GM19438 (cell line): ENCODE measurements at regions not wholly inside any gene's neighbourhood (a gene's known extent, or its start where the extent isn't known, plus 50 kb on each side); places are given as distances from the start of the nearest gene placed in this dataset.
A peak's percentile ranks its signal among the peaks of the same experiment; 100 is the strongest.
"Not testable (repeated sequence)": the region's sequence is repeated elsewhere in the genome, so short reads cannot be mapped to it uniquely, and the experiment has no call there.

ENCODE experiments used
- ATAC-seq: cut with Tn5 transposase; IDR thresholded peaks from one replicate; pipeline ENCODE4 v1.9.1; 2021; ENCODE audit warnings: low read depth; ENCODE audit not compliant: unreplicated experiment

DNA sequence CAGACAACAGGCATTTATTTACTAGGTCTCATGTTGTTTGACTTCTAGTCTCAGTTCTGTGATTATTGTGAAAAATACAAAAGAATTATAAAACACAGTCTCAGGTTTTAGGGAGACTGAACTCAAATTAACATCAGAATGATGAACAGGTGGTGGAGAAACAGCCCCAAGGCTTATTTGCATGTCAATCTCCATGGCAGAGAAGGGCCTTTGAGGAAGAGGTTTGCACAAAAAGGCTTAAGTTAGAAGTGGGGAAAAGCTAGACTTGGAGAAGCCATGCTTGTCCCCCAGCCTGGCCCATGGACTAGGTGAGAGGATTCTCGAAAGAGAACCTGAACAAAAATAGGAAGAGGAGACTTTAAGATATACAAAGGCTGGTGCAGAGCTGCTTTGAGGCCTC is 183.3 kb downstream of the EDN1 start:
- no peak for ATAC-seq

DNA sequence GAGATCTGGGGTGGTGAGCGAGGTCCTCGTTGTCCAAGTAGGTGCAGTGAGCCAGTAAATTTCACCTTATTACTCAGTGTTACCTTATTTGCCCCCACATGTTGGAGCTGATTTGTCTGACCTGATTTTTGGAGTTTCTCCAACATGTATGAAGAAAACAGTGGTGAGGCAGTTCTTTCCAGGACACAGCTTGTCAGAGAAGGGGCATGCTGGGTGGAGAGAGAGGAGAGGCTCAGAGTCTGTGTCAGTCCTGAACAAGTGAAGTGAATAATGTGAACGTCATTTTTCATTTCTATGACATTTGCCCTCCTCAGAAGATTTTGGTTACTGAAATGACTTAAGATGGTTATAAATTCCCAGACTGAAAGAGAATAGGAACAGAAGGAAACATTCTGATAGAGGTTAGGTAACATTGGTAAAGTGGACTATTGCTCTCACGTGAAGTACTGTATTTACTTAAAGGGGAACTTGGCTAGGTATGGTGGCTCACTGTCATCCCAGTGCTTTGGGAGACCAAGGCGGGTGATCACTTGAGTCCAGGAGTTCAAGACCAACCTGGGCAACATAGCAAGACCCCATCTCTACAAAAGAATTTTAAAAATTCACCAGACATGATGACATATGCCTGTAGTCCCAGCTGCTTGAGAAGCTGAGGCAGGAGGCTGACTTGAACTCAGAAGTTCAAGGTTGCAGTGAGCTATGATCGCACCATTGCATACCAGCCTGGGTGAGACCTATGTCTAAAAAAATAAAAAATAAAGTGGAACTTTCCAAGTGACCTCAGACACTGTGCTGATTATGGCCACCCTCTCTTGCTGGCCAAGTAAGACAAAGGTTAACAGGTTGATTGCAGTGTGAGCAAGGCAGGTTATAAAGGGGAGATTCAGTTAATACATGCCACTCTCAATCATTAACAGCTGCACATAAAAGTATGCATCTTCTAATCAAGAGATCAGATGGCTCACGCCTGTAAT is 184.3 kb downstream of the EDN1 start:
- ATAC-seq: no peak

DNA sequence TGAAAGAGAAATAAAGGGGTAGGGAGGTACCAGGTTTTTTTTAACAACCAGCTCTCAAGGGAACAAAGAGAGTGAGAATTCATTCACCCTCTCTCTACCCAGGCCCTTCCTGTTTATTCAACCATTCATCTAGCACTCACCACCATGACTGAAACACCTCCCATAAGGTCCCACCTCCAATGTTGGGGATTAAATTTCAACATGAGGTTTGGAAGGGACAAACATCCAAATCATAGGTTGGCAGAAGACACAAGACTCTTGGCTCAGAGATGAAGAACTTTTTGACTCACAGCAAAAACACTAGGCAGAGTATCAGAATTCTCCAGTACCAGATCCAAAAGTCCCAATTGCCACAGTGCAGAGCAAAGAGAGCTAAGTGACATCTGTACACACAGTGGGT is 186.3 kb downstream of the EDN1 start:
- ATAC-seq: no peak

DNA sequence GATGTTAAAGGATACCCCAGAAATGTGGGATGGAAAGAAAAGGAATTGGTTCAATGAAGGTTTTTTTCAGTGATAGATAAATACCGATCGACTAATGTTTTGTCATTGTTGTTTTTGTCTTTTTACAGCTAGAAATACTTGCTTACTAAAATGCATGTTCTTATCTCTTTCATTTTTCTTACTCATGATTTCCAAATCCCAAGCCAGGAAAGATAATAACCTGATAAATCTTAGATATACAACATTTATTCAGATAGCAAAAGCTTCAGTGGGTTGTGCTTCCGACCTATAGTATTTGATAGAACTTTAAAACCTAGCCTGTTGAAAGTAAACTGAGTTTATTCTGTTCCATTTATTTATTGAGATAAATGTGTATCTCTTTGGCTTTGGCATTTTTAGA is 187.5 kb downstream of the EDN1 start:
- no peak for ATAC-seq

DNA sequence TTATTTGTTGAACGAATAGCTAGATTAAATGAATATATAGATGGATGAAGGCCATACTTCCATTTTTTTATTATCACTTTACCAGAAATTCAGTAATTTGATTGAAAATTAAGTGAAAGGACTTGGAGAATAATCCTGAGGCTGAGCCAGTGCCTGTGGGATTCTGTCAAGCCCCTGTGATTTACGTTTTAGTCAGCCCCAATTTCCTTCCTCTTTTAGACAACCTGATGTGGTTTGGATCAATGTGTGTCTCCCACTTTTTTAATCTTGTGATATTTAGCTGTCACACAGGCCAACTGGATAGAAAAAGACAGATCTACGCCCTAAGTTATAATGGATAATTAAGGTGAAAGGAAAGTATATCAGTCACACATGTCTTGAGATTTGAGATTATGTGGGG is 188.8 kb downstream of the EDN1 start:
- ATAC-seq: no peak

DNA sequence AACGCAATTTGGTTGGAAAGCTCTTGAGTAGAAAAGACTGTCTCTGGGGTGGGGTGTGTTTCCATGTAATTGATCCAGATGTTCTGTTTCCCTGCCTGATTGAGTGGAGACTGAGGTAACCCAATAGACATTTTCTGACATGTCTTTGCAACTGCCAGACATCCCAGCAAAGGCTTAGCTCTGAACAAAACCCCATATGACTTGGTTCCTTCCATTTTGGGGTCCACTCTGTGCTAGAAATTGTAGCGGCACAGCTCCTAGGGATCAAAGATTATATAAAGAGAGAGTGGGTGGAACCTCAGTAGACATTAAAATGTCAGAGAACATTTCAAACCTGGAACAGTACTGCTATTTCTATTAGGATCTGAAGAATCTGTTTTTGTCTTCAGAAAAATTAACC is 189.3 kb downstream of the EDN1 start:
- ATAC-seq: no peak

DNA sequence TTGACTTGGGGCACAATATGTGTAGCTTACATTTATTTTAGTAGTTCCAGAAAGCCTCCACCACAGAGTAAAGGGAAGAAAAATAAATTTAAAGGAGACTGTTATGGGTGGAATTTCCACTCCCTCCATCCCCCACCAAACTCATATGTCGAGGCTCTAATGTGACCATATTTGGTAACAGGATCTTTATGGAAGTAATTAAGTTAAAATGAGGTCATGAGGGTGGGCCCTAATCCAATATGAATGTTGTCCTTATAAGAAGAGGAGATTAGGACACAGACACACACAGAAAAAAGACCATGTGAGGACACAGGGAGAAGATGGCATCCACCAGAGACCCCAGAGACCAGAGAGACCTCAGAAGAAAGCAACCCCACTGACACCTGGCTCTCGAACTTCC is 189.7 kb downstream of the EDN1 start:
- ATAC-seq: no peak

DNA sequence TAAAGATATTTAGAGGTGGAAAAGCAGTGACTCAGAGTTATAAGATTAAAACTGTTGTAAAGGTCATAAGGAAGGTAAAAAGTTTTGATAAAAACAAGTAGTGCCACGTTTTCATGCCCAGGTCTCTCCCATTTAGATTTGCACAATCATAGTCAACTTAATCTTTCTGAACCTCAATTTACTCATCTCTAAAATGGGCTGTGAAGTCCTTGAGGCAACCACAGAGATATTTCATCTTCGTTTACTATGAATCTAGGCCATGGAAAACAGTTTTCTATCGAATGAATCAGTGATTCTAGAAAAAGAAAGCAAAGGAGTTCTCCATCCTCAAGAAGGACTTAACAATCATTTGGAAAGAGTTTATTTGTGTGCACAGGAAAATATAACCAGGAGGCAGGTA is 190.2 kb downstream of the EDN1 start:
- no peak for ATAC-seq

DNA sequence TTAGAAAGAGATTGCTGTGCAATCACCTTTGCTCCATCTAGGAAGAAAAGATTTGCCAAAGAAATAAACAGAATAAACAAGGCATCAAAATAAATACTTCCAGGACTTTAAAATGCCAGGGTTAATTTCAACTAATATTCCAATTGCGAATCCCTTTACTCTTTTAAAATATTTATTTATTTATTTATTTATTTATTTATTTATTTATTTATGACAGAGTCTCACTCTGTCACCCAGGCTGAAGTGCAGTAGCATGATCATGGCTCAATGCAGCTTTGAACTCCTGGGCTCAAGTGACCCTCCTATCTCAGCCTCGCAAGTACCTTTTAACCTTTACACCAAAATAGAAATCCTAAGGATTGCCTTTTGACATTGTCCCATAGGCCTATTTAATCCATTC is 191.1 kb downstream of the EDN1 start:
- ATAC-seq: no peak

DNA sequence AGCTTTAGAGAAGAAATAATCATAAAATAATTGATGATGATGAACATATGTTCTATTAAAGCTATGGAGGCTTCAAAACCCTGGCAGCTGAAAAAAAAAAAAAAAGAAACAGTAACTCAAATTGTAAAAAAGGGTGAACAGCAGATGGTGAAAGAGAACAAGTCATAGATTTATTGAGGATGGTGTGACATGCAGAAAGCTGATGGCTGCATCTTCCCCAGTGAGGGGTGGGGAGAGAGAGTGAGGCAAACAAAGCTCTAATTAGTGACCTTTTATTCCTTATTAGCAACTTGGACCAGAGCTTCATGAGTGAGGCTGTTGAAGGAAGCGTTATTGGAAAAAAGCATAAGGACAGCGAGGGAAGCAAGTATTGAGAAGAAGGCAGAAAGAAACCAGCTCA is 191.7 kb downstream of the EDN1 start:
- no peak for ATAC-seq

DNA sequence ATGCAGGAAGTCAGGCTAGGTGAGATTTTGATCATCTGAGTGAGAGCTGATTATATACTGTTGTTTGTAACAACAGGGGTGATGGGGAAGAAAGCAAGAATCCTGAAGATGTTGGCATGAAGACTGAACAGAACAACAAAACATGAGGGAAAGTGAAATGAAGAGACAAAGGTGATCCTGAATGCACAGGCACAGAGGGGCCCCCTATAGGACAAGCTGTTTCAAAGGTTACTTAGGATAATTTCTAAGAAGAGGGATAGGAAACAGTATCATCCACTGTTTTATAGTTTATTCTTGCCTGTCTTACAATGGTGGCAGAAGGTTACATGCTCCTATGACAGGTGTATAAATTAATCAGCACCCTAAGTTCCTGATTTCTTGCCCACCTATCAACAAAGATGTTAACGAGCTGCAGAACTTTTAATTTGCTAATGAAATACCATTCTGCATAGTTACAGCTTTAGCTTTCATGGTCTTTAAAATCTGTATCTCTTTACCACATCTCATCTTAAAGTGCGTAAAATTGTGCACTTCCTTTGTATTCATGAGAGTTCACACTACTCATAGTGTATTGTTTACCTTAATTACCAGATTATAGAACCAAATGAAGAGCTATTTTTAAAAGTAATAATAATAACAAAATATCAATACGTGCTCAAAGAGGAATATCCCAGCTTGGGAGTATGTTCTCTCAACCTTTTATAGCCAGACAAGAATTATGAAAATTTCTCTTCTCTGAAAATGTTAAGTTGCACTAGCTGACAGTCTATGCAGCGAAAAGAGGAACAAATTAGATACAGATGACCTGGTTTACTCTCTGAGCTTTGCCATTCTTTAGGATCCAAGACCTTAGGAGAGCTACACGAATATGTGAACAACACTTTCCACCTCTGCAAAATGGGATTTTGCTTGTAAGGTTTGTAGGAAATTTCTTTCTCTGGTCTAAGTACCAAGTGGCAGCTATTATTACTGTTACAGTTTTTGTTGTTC is 192.5 kb downstream of the EDN1 start:
- no peak for ATAC-seq

DNA sequence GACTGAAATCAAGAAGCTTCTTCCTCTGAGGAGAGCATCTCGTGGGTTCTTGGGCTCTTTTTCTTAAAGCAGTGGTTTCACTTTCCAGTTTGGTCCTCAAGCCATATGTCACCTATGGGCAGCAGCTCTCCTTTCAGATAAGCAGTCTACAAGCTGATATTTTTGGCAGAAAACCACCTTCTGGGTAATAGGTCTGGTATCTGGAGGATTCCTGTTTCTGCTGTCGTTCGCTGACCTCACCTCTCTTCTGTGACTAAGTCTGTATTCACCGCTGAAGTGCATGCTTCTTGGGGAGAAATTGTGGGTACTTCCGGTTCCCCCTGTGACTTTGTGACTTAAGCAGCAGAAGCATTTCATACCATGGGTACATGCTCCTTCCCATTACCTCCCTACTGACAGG is 193.6 kb downstream of the EDN1 start:
- ATAC-seq: peak; percentile 81

DNA sequence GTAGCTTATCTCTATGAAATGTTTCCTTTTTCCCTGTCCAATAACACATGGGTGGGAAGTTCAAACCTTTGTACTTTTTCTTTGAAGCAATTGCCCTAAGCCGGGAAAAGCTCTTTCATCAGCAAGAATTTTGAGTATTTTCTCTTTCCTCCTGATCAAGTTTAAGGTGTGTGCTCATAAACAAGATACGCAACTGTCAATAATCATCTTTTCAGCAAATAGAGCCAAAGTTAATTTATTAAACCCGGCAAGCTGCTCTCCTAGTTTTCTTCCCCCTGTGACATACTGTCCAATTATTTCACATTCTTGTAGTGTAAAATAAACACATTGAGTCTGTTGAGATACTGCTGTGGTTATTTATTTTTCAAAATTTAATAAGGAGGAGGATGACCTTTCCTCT is 194.4 kb downstream of the EDN1 start:
- no peak for ATAC-seq

DNA sequence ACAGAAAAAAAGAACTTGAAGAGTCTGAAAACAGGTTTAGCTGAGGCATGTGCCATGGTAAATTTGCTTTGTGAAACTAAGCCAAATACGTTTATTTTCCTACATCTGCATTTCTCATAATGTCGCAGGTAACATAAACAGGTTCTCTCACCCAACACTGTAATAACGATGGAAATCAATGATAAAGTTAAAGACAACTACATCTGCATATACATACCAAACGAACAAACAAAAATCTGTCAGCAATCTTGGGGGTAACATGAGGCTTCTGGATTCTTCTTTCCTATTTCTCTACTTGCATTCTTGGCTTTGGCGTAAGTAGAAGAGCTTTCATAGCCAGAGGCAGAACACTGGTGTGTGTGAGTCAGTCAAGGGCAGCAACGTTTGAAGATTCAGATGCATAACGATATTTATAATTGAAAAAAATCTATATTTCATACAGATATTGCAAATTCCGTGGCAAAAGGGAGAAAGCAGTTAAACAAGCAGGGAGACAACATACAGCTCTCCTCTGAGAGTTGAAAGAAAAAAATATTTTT is 195.1 kb downstream of the EDN1 start:
- no peak for ATAC-seq

DNA sequence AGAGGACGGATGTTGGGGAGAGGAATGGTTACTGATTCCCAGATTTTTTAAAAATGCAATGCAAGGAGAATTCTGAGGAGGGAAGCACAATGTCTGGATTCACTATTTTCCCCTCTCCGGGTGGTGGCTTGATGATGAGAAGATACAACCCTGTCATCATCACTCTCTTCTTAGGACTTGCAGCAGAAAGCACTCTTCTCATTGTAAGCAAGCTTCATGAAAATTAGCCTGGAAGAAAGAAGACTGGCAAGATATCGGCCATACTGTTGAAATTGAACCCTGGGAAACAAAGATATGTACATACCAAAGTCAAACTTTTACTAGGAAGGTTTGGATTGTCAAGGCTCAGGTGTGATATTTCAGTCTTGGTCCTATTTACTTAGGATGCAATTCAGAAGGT is 195.7 kb downstream of the EDN1 start:
- ATAC-seq: no peak

DNA sequence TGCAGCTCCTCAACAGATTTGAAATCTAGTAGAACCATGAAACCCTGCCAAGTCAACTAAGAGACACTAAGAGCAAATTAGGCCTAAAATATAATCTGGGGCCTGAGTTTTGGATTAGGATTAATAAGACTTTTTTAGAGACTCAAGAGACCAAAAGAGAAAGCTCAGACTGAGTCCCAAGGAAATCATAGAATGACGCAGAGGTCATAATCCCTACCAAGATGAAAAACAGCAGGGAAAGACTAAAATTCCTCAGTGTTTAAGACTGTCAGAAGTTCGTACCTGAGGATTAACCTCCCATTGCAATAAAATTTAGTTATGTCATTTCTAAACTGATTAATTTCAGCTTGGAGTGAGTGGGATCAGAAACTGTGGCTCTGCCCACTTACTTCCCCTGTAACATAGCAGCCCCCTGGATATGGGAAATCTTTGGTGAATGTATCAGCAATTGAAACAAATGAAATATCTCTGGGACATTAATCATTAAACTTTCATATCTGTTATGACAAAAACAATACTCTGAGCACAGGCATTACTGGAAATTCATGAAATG is 200.3 kb downstream of the EDN1 start:
- ATAC-seq: no peak

DNA sequence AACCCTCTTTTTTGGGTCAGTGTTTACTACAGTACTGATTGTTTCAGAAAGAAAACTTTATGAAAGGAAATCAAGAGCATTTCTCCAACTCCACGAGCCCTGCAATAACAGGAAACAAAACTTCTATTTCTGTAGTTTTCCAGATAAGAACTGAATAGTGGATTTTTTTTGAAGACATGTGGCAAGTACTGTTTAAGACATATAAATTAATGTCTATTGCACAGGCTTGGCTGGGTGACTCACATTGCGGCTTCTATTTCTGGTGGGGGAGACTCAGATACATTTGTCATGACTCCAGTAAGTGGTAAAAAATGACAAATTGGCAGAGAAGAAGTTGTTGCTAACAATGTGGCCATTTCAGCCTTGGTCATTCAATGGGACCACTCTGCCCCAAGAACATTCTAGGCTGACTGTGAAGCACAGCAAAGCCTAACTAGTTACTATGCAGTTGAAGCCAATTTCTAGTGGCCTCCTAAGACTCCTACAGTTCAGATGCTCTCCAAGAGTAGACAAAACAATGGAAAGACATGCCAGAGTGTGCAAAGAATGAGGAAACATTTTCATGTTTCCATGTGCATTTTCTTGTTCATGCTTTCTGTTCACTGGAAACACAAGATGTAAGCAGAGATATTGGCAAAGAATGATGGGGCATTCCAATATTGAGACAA is 200.9 kb downstream of the EDN1 start:
- ATAC-seq: no peak

DNA sequence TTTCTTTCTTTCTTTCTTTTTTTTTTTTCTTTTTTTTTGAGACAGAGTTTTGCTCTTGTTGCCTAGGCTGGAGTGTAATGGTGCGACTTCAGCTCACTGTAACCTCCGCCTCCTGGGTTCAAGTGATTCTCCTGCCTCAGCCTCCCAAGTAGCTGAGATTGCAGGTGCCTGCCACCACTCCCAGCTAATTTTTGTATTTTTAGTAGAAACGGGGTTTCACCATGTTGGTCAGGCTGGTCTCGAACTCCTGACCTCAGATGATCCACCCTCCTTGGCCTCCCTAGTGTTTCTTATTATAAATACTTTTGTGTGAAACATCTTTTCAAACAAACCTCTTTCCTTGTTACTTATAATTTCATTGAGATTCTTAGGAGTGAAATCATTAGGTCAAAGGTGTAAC is 202.8 kb downstream of the EDN1 start:
- ATAC-seq: not testable (repeated sequence)

DNA sequence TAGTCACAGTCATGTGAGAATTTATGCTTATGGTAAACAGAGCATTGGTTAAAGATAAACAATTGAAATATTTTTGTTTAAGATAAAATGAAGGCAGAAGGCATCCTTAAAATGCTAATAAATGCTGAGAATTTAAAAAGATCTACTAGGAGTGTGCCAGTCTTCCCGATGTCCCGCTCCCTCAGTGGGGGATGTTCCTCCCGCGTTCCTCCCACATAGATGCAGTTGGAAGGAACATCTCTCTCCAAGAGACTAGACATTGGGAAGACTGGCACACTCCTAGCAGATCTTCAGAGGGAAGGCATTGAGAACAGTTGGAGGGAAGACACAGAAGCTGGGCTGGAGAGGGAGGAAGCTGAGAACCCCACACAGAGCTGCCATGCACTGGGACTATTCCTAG is 203.3 kb downstream of the EDN1 start:
- no peak for ATAC-seq

DNA sequence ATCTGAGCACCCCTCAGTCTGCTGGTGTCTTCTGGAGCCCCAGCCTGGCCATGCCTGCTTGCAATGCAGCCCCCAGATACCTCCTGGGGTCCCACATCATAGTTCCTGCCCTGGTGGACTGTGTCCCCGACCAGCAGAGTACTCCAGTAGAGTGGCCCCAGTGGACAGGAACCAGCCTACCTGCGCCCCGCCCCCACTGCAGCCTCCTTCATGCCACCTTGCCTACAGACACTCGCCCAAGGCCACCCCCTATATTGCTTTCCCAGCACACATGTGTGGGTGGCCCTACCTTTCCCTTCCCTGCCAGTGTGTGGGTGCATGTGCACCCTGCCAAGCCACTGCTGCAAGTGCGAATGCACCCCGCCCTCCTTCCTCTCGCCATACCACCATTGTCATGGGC is 204.0 kb downstream of the EDN1 start:
- ATAC-seq: no peak
